Iris pigment epithelial cell (primary cell): ENCODE measurements at regions not wholly inside any gene's neighbourhood (a gene's known extent, or its start where the extent isn't known, plus 50 kb on each side); places are given as distances from the start of the nearest gene placed in this dataset.
"Not testable (repeated sequence)": the region's sequence is repeated elsewhere in the genome, so short reads cannot be mapped to it uniquely, and the experiment has no call there.

Source experiments
- DNase-seq: peaks from one replicate; pipeline ENCODE4 v3.0.0-alpha.2; 2011; ENCODE audit warnings: low read depth

DNA sequence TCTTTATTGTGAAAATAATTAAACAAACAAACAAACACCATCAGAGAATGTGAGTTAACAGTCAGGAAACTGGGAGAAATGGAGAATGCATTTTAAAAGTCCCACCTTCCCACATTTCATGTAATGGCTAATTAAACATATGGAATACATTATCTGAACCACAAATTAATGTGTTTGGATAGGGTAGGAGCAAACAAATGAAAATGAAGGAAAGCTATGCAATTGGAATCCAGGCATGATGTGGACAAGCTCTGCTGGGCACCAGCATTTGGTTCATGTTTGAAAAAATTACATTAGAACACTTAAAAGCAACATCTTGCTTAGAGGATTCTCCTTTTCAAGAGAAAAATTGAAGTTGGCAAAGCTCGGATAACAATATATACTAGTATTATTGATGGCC lies 628.1 kb downstream of the LMO4 start:
- no peak for DNase-seq

DNA sequence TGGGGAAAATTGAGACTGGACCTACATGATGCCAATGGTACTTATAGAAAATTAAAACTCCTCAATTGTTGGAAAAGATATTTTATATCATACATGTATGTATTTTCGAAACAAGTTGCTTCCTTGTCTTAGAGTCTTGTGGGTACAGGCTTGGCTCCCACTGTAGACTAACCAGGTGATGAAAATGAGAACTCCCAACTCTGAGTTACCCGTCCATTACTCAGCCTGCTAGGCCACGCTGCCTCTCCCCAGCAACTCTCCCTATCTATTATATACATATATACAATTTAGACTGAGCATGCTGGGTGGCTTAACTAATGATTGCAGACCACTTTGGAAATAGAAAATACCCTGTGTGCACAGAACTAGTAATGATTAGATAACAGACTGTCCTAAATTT lies 628.7 kb downstream of the LMO4 start:
- DNase-seq = no peak

DNA sequence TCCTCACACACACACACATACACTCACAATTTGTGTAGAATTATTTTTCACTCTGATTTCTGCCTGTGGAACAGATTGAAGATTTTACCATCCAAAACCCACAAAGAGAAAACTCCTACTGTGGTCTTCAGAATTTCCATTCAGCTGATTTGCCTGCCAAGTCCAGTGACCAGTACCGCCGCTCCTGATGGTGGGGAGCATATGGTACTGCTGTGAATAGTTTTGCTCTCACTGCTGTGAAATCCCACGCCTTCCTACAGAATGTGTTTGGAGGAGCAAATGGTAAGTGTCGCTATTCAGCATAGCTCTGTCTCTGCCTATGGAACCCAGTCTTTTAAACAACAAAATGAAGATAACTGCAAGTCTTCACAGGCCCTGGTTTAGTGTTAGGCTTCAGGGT lies 629.5 kb downstream of the LMO4 start:
- DNase-seq = no peak

DNA sequence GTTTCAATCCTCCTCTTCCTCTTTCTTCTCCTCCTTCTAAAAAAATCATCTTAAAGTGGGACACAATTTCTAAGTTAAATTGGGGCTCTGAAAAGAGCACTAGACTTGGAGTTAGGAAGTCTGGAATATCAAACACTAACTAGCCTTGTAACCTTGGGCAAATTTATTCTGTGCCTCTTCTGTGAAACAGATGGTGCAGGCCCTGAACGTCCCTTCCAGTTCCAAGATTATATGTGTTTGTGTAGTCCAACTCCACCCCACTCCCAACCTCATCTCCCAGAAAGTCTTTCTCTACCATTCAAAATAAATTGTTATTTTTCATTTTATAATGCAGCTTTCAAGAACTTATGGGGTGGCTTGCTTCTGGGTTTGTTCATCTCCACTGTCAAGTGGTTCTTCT lies 630.0 kb downstream of the LMO4 start:
- DNase-seq = no peak

DNA sequence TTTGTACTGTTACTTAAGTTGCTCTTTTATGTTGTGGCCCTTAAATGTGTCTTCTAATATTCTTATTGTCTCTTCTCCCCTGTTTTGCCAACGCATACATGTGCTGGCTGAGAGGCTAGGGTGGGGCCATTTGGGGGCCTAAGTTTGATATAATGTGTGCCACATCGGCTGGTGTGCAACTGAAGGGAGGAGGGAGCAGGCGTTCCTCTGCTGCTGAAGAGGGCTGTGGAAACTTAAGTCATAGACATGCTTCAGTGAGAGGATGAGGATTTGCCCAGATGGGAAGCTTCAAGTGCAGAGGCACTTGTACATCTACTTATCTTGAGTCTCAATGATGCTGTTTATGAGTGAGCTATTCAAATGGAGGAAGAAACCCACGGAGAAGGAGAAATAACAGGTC lies 630.6 kb downstream of the LMO4 start:
- no peak for DNase-seq

DNA sequence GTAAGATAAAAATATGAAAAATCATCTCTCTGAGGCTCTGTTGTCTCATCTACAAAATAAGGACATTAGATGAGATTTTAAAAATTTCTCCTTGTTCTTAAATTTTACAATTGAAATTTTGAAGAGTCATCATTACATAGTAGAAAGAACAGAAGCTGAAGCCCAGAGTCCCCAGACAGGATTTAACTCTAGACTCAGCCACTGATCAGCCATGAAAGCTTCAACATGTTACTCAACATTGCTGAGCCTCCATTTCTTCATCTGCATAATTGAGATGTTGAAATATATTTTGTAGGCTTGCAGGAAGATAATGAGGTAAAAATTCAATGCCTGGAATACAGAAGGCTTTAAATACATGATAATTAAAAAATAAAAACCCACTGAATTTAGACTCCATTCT lies 633.3 kb downstream of the LMO4 start:
- DNase-seq = peak; percentile 67

DNA sequence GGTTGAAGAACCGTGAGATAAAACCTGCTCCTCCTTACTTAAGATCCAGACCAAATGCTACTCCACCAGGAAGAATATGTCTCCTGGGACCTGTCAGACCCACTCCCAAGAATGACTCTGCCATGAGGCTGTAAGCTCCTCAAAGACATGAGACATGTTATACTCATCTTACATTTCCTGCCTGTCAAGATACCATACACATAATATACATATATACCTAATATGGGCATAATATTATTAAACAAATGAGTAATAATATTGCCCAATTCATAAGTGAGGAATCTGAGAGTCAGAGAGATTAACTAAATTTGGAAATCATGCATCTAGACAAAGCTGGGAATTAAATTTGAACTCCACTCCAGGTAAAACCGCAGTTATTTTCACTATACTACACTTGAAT lies 634.9 kb downstream of the LMO4 start:
- peak; percentile 37 for DNase-seq

DNA sequence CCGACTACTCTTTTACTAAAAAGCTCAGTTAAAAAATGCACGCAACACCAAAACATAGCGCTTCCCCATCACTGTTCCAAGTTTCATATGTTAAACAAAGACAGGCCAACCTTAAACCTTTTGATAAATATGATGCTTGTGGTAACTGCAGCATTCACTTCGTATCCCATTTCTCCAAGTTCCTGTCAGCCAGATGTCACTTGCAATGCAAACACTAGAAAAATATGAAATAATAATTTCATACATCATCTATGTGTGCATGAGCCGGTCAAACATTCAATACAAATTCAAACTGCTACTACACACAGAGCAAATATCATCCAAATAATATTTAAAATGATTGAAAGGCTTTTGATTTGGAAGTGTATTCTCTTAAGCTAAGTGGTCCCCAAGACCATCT lies 636.5 kb downstream of the LMO4 start:
- DNase-seq = no peak

DNA sequence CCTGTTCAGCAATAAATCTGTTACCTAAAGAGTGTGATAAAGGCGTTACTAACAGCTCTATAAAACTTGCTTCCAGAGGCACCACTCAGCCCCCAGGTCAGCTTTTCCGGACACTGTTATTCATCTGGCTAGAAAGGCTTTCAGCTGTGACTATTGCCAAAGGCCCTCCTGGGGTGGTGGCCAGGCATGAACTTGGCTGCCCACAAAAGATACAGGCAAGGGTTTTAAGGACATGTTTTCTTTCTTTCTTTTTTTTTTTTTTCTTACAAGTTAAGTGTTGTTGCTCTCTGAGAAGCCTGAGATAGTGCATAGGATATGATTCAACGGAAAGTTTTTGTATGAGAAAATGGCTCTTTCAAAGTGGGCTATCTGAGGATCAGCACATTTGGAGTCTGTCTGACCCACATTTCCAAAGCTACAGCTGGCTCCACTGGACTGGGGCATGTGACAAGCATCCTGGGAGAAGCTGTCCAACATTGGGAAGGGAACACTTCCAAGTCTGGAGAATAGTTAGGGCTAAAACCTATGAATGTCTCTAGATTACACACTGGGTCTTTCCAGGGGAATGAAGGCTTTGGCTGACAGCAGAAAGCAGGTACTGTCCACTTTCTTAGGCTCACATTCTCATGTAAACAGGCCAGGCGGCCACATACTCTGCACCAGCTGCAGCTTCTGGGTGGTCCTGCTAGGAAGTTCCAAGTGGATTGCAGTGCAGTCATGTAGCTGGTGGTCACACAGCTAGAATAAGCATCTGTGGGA lies 639.7 kb downstream of the LMO4 start:
- peak; percentile 73 for DNase-seq

DNA sequence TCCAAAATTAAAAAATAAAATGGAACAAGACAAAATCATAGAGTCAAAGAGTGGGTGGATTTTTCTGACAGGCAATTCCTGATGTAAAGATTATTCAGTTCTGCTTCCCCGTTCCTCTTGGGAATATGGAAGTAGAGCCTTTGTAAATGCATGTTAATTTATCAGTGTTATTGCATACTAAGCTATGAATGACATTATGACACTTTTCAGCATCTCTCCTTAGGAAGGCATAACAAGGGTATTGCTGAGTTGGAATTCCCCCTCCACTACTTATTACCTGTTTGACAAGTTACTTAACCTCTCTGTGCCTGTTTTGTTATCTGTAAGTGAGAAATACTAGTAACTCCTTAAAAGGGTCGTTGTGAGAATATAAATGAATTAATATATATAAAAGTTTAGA lies 640.4 kb downstream of the LMO4 start:
- DNase-seq = no peak

DNA sequence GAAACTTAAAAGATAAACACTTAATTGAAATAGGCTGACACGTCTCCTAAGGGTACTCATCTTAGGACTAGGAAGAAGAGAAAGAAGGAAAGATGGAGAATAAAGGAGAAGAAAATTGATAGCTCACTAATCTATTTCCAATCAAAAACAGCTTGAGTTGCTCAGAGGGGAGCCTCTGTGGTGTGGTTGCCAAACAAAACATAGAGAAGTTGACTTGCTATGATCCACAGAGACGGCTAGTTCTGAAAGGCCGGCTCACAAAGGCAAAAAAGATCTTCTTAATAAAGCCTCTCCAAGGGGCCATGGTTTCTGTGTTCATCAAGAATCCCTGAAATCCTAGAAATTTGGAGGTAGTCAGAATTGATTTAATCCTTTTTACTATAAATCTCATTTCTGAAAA lies 644.1 kb downstream of the LMO4 start:
- DNase-seq = peak; percentile 20

DNA sequence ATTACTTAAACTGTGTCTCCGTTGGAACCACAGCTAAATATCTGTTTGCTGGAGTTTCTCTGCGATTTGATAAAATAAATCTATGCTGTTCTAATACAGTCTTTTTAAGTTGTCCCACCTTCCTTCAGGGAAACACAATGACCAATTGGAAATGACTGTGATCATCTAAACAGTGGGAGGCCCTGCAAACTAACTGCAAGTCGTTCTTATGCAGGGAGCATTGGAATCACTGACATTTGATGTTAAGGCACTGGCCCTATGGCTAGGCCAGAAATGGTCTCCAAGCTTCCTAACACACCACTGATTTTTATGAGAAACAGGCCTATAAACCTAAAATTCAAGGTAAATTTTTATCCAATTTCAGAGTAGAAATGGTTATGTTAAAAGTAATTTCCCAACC lies 645.2 kb downstream of the LMO4 start:
- no peak for DNase-seq

DNA sequence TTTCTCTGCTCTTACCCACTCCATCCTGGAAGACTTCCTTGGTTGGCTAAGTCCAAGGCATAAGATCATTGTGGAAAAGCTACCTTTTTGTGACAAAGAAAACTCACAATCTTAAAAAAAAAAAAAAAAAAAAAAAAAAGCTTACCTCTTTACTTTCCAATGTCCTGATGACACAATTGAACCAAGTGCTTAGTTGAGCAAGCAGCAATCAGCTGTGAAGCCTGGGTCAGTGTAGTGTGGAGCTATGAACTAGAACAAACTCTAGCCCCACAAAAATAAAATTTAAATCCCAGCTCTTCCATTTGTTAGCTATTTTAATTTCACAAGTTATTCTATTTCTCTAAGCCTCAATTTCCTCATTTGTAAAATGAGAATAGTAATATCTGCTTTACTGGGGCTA lies 647.6 kb downstream of the LMO4 start:
- DNase-seq = no peak

DNA sequence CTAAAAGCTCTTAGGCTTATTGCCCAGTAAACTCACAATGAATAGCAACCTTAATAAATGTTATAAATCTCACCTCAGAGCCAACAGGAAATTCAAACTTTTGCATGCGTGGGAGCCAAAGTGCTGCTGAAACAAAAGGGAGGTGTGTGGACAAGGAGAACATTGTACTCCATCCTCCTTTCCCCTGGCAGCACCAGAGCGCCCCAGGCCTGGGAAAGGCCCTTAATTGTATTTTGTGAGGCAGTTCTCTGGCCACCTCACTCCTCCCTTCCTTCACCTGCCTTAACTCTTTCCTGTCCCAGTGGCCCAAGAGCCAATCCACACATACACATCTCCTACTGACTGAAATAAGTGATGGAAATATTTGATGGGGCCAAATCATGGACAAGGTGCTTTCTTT lies 648.5 kb downstream of the LMO4 start:
- no peak for DNase-seq

DNA sequence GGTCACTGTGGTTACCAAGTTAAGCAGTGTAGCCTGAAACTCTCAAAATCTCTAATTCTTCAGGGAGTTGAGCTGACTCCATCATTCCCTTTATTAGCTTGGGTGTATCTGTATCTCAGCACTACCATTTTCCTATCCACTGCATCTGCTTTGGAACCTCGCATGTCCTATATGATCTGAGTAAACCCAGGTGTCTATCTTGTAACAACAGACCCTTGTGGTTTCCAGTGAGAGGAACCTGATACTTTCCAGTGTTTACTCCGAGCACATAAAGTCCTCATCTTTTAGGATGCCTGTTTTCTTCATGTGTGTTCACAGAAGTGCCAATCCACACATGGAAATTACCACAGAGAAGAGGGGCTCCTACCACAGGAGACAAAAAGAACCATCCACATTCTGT lies 650.4 kb downstream of the LMO4 start:
- no peak for DNase-seq

DNA sequence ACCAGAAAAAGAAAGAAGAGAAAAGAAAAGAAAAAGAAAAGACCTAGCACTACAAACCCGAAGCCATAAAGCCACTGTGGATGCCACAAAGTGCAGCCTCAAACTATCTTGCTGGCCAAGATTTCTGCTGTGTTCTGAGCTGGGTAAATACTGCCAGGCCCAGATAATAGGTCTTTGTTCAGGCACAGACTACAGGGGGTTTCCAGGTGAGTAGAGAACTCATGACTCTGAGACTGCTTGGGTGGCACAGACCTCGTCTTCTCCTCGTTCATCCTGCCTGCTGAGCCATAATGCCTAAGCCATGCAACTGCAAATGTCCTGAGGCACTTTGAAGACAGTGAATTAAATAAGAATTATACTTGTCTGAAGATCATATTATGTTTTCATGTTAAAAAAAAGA lies 651.8 kb downstream of the LMO4 start:
- no peak for DNase-seq

DNA sequence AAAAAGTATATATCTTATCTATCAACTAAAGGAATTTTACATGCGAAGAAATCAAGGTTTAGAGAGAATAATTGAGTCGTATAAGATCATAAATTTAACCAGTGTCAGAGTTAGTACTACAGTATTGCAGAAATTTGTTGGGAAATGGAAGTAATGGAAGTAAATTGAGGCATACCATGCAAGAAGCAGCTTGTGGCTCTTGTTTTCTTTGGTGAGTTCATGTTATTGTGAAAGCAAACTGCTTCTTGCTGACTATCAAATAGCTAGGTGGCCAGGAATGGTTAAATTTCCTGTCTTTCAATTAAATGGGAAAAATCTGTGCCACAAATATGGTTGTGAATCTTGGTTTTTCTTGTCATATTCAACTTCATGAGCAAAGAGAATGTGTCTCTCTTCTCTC lies 652.7 kb downstream of the LMO4 start:
- DNase-seq = no peak

DNA sequence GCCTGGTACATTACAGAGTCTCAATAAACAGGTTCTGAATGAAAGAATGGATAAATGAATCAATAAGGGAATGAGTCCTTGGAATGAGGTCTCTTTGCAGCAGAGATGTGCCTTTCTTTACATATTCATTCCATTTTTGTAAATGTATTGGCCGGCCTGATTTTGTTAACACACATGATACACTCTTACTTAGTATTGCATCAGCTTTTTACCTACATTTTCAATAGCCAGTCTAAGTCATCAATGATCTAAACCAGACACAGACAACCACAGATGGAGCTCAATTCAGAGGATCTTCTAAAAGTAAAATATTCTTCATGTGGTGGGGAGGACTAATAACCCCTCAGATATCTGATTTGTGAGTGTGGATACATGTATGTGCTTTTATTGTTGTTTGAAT lies 653.1 kb downstream of the LMO4 start:
- no peak for DNase-seq

DNA sequence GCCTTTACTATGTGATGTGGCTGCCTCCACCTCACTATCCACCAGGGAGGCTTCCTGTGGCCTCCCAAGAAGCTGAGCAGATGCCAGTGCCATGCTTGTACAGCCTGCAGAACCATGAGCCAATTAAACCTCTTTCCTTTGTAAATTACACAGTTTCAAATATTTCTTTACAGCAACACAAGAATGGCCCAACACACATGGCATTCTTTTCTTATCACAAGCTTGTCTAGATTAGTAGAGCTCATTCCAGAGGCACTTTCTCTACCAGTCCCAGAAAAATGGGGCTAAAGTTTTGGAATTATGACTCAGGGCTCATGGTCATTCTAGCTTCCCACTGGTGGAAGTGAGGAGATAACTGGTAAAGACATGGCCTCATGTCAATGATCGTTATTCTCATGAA lies 655.2 kb downstream of the LMO4 start:
- DNase-seq = no peak

DNA sequence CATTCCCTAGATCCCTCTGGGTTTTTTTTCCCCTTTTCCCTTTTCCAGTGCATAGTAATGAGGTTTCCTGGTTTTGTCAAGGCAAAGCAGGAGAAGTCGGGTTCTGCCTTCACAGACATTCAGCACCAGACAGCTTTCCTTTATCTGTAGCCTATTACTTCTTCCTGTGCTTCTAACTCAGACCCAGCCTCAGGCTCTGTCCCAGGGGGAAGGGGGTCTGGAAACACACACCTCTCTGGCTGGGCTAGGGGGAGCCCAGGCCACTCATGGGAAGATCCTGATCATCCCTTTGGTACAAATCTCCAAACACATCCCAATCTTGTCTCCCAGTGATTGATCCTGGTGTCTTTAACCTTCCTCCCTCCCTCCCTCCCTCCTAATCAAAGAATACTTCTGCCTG lies 656.4 kb downstream of the LMO4 start:
- no peak for DNase-seq

DNA sequence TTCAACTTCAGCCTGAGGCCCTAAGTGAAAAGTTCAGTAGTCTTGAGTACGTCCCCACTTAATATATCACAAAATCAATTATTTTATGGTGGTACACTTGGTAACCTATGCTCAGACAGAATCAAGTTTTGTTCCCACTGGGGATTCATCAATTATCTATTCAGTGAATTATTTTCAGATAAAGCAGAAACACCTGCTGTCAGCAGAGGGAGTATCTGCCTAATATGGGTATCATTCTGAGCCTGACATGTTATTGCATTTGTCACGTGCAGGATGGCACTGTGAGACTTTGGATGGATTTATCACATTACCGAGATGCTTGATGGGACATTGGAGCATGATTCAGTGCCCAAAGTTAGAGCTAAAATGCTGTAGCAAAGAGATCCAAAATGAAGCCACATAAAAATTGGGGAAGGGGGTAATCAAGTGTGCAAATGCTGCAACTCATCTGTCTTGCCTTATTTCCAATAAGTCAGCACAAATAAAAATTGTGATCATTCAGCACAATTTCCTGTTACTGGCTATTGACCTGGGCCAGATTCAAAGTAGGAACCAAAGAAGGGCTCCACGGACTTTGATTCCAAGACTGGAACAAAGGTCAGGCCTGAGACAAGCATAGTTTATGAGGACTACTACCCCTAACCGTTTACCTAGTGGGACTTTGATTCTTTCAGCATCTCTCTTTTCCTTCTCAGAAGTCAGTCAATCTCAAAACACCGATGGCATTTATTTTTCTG lies 657.6 kb downstream of the LMO4 start:
- DNase-seq = no peak

DNA sequence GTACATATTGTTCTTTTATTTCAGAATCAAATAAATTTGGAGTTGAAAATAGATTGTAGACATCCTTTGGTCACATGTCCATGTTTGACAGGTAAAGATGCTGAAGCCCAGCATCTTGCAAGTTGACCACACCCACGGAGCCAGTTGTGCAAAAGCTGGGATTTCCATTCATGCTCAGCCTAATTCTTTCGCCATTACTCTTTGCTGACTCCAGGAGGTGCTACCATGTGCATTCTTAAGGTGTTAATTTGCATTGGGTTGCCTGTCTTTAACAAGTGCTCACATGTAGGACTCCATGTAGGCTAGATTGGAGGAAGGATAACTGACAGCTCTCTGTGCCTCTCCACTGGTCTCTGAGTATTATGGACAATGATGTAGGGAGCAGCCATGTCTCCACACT lies 660.7 kb downstream of the LMO4 start:
- no peak for DNase-seq

DNA sequence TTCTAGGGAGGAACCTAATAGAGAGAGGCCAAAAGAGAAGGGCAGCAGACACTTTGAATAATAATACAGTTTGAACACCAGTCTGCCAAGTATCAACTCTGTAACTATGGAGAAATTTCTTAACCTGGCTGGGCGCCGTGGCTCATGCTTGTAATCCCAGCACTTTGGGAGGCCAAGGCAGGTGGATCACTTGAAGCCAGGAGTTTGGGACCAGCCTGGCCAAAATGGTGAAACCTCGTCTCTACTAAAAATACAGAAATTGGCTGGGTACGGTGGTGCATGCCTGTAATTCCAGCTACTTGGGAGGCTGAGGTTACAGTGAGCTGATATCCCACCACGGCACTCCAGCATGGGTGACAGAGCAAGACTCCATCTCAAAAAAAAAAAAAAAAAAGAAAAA lies 663.9 kb downstream of the LMO4 start:
- not testable (repeated sequence) for DNase-seq

DNA sequence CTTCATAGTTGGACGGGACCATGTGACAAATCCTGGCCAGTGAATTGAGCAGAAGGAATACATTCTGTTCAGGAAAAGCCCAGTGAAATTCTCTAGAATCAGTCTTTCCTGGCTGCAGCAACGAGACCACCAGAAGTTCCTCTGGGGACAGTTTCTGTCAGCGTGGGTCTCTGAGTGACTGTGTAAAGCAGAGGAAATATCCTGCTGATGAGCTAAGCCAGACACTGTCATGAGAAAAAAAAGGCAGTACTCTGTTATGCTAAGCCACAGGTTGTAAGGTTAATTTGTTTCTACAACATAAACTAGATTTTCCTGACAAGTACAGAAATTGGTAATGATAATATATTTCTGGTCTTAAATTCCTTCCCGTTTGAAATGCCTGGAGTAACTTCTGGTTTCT lies 664.4 kb downstream of the LMO4 start:
- DNase-seq = no peak
